Mesothelial cell of epicardium (in vitro differentiated cells): ENCODE measurements at regions not wholly inside any gene's neighbourhood (a gene's known extent, or its start where the extent isn't known, plus 50 kb on each side); places are given as distances from the start of the nearest gene placed in this dataset.

ENCODE experiments used
- DNase-seq, 2 experiments: peaks; one replicate each; pipeline ENCODE4 v3.0.0; 2021; ENCODE audit warnings: low spot score in 2 of 2; ENCODE audit not compliant: unreplicated experiment in 2 of 2
- H3K27ac Mint-ChIP-seq: 2 replicates; pipeline ENCODE4 v1.8.0; 2021; ENCODE audit warnings: mixed read lengths
- H3K27me3 Mint-ChIP-seq: 2 replicates; pipeline ENCODE4 v1.8.0; 2021; ENCODE audit warnings: low read depth, mixed read lengths
- H3K36me3 Mint-ChIP-seq: 2 replicates; pipeline ENCODE4 v1.8.0; 2021; ENCODE audit warnings: mixed read lengths
- H3K4me1 Mint-ChIP-seq: 2 replicates; pipeline ENCODE4 v1.8.0; 2021; ENCODE audit warnings: mixed read lengths
- H3K4me3 Mint-ChIP-seq: 2 replicates; pipeline ENCODE4 v1.8.0; 2021; ENCODE audit warnings: mild to moderate bottlenecking, moderate library complexity, mixed read lengths
- H3K9me3 Mint-ChIP-seq: 2 replicates; pipeline ENCODE4 v1.8.0; 2021; ENCODE audit warnings: mixed read lengths
- TF ChIP-seq, protein P1 (sequence below): fragments of 200-600 bp; sonication (generic); IDR thresholded peaks from one replicate; pipeline ENCODE4 v1.5.0; 2021; ENCODE audit warnings: antibody characterized with exemption; ENCODE audit not compliant: unreplicated experiment

DNA sequence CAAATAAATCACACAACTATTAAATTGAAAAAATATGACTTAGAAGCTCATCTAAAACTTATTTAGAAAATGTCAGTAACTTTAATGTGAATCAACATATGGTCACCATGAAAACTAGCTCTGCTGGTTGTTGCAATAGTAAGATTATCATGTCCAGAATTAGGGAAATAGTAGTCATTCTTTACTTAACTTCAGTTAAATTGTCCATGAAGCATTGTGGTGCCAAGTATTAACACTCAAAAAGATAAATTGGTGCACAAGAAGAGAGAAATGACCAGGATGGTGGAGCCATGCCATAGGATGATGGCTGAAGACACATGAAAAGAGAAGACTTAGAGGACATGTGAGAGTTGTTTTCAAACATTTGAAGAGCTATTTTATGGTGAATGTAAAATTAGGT lies 130.2 kb upstream of the PTGFR start:
- Mint-ChIP-seq H3K36me3 (no peaks in the 10 kb centered on the region), H3K4me1 (no peaks in the 10 kb centered on the region), H3K9me3 (no peaks in the 10 kb centered on the region), H3K27me3 (peaks cover 20% of the 10 kb centered on the region), H3K4me3 (no peak overlapping the region), H3K27ac (no peak overlapping the region)
- no peak for DNase-seq
- TF ChIP-seq, protein P1, sequence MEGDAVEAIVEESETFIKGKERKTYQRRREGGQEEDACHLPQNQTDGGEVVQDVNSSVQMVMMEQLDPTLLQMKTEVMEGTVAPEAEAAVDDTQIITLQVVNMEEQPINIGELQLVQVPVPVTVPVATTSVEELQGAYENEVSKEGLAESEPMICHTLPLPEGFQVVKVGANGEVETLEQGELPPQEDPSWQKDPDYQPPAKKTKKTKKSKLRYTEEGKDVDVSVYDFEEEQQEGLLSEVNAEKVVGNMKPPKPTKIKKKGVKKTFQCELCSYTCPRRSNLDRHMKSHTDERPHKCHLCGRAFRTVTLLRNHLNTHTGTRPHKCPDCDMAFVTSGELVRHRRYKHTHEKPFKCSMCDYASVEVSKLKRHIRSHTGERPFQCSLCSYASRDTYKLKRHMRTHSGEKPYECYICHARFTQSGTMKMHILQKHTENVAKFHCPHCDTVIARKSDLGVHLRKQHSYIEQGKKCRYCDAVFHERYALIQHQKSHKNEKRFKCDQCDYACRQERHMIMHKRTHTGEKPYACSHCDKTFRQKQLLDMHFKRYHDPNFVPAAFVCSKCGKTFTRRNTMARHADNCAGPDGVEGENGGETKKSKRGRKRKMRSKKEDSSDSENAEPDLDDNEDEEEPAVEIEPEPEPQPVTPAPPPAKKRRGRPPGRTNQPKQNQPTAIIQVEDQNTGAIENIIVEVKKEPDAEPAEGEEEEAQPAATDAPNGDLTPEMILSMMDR: no peak

DNA sequence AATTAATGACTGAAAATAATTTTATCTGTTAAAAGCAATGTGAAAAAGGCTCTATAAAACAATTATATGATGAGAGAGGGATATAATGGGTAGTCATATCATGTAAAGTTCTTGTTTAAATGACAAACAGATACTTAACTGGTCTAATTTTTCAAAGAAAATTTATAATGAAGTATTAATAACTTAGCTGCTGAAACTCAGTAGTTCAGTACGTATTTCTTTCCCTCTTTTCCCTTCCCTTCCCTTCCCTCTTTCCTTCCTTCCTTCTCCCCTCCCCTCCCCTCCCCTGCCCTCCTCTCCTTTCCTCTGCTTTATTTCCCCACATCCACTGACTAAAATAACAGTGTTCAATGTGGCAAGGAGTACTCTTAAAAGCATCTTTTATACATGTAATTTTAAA lies 123.1 kb upstream of the PTGFR start:
- Mint-ChIP-seq H3K9me3 (no peaks in the 10 kb centered on the region), H3K4me3 (no peak overlapping the region), H3K36me3 (no peaks in the 10 kb centered on the region), H3K4me1 (no peaks in the 10 kb centered on the region), H3K27me3 (peaks cover 14% of the 10 kb centered on the region), H3K27ac (no peak overlapping the region)
- TF ChIP-seq, protein P1: no peak
- DNase-seq: no peak

- TF ChIP-seq, protein P1: no peak
- Mint-ChIP-seq H3K9me3 (no peaks in the 10 kb centered on the region), H3K36me3 (no peaks in the 10 kb centered on the region), H3K27ac (no peak overlapping the region), H3K27me3 (peaks cover 21% of the 10 kb centered on the region), H3K4me3 (no peak overlapping the region), H3K4me1 (no peaks in the 10 kb centered on the region)
- DNase-seq: no peak
These were observed 121.2 kb upstream of the PTGFR start for GRCh38 chr1:78369546-78369945.

DNA sequence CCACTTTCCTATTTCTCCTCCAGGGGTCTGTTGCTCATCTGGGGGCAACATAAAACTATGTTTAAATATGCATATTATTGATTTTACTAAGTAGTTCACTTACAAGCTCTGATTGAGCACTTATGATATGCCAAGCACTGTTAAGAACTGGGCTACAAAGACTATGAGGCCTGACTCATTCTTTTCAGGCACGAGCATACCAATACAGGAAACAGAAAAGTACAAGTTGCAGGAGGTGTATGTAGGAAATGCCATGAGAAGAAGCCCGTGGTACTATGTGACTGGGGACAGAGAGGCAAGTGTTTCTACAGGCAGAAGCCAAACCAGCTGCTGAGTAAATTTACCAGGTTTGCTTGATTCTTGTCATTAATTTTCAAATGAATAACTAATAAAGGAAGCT lies 120.4 kb upstream of the PTGFR start:
- Mint-ChIP-seq H3K4me3 (no peak overlapping the region), H3K27me3 (peaks cover 19% of the 10 kb centered on the region), H3K36me3 (no peaks in the 10 kb centered on the region), H3K27ac (no peak overlapping the region), H3K4me1 (no peaks in the 10 kb centered on the region), H3K9me3 (no peaks in the 10 kb centered on the region)
- TF ChIP-seq, protein P1: no peak
- DNase-seq: no peak

- no peaks in the 10 kb centered on the region for H3K36me3 Mint-ChIP-seq
- DNase-seq: no peak
- H3K27ac Mint-ChIP-seq: no peak overlapping the region
- H3K27me3 Mint-ChIP-seq: peaks cover 15% of the 10 kb centered on the region
- TF ChIP-seq, protein P1: no peak
- H3K4me3 Mint-ChIP-seq: no peak overlapping the region
- no peaks in the 10 kb centered on the region for H3K4me1 Mint-ChIP-seq
- H3K9me3 Mint-ChIP-seq: no peaks in the 10 kb centered on the region
These were observed 119.8 kb upstream of the PTGFR start for GRCh38 chr1:78370779-78371482.

- Mint-ChIP-seq H3K4me3 (no peak overlapping the region), H3K27me3 (peaks cover 18% of the 10 kb centered on the region), H3K4me1 (no peaks in the 10 kb centered on the region), H3K9me3 (no peaks in the 10 kb centered on the region), H3K27ac (no peak overlapping the region), H3K36me3 (no peaks in the 10 kb centered on the region)
- TF ChIP-seq, protein P1: no peak
- no peak for DNase-seq
These were observed 117.1 kb upstream of the PTGFR start for GRCh38 chr1:78373676-78374075.
